WERI-Rb-1 (cell line): ENCODE measurements at regions not wholly inside any gene's neighbourhood (a gene's known extent, or its start where the extent isn't known, plus 50 kb on each side); places are given as distances from the start of the nearest gene placed in this dataset.

Experiments
- DNase-seq: peaks from one replicate; pipeline ENCODE4 v3.0.0-alpha.2; 2020
- H3K27ac ChIP-seq: fragments of 250-450 bp; sonication (Bioruptor Pico); 2 replicates; pipeline ENCODE4 v1.5.1; 2020; ENCODE audit warnings: mild to moderate bottlenecking, moderate library complexity
- H3K27me3 ChIP-seq: fragments of 250-450 bp; sonication (Bioruptor Pico); 2 replicates; pipeline ENCODE4 v1.5.1; 2021; ENCODE audit warnings: mild to moderate bottlenecking, low read depth, moderate library complexity; ENCODE audit not compliant: insufficient read depth, severe bottlenecking
- H3K36me3 ChIP-seq: fragments of 250-450 bp; sonication (Bioruptor Pico); 2 replicates; pipeline ENCODE4 v1.5.1; 2020; ENCODE audit warnings: mild to moderate bottlenecking, moderate library complexity
- H3K4me3 ChIP-seq: 2 replicates; pipeline ENCODE4 v1.5.1; 2011; ENCODE audit warnings: low read depth, mild to moderate bottlenecking, control low read depth, low read length
- H3K9me3 ChIP-seq: fragments of 250-450 bp; sonication (Bioruptor Pico); 2 replicates; pipeline ENCODE4 v1.5.1; 2021; ENCODE audit warnings: mild to moderate bottlenecking, moderate library complexity; ENCODE audit not compliant: severe bottlenecking
- TF ChIP-seq, protein P1 (sequence below): IDR thresholded peaks from 2 replicates; pipeline ENCODE4 v1.5.1; 2011; ENCODE audit warnings: low read depth, mild to moderate bottlenecking, control low read depth, inconsistent platforms, low read length

DNA sequence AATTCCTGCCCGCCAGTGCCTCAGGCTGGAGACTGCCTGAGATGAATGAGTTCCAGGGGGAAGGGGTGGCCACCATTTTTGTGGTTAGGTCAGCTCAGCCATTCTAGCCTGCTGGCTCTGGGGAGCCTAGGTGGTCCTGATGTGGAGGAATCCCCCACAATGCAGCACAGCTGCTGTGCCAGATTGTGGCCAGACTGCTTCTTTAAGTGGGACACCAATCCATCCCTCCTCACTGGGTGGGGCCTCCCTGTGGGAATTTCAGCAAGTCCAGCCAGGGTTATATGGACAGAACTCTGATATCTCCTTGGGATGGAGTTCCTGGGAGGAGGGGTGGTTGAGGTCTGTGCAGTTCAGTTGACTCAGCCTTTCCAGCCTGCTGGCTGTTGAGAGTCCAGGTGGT is 51.2 kb upstream of the DAP start:
- no peak overlapping the region for H3K27ac ChIP-seq
- no peak overlapping the region for H3K4me3 ChIP-seq
- H3K9me3 ChIP-seq, result peaks cover 41% of the 10 kb centered on the region
- TF ChIP-seq, protein P1, sequence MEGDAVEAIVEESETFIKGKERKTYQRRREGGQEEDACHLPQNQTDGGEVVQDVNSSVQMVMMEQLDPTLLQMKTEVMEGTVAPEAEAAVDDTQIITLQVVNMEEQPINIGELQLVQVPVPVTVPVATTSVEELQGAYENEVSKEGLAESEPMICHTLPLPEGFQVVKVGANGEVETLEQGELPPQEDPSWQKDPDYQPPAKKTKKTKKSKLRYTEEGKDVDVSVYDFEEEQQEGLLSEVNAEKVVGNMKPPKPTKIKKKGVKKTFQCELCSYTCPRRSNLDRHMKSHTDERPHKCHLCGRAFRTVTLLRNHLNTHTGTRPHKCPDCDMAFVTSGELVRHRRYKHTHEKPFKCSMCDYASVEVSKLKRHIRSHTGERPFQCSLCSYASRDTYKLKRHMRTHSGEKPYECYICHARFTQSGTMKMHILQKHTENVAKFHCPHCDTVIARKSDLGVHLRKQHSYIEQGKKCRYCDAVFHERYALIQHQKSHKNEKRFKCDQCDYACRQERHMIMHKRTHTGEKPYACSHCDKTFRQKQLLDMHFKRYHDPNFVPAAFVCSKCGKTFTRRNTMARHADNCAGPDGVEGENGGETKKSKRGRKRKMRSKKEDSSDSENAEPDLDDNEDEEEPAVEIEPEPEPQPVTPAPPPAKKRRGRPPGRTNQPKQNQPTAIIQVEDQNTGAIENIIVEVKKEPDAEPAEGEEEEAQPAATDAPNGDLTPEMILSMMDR, result no peak
- H3K27me3 ChIP-seq, result no peaks in the 10 kb centered on the region
- no peaks in the 10 kb centered on the region for H3K36me3 ChIP-seq
- no peak for DNase-seq
